RKO (cell line): ENCODE measurements at regions not wholly inside any gene's neighbourhood (a gene's known extent, or its start where the extent isn't known, plus 50 kb on each side); places are given as distances from the start of the nearest gene placed in this dataset.

Experiments used
- DNase-seq: peaks from one replicate; pipeline ENCODE4 v3.0.0-alpha.2; 2016; ENCODE audit warnings: low spot score

DNA sequence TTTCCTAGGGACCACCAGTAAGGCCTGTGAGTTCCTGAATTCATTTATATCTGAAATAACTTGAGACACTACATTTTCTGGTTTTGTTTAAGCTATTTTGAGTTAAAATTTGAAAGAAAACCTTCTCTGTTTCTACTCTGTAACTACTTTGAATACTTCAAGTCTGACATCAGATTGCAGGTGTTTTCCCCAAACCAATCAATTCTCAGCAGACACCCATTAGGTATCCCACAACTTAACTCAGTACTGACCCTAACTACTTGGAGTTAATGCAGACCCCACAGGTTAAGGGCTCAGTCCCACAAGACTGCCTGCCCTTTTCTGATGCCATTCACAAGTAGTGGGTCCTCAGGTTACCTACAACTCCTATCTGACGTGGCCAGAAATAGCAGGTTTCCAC is 1100.0 kb upstream of the SLIT2 start:
- DNase-seq: no peak

DNA sequence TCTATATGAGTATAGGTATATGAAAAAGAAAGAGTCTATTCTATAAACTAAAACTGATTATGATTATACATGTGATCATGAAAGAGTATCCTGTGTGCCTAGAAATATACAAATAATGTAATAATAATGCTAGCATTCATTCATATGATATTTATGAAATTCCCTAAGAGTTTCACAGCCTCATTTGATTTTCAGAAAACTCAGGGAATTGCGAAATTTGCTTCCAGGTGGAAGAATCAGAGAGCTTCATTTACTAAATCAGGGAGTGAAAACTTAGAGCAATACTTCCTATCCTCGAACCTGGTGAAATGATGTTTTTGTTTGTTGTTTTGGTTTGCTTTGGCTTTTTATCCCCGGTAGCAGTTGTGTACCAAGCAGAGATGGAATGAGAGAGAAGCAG is 1105.7 kb upstream of the SLIT2 start:
- no peak for DNase-seq

DNA sequence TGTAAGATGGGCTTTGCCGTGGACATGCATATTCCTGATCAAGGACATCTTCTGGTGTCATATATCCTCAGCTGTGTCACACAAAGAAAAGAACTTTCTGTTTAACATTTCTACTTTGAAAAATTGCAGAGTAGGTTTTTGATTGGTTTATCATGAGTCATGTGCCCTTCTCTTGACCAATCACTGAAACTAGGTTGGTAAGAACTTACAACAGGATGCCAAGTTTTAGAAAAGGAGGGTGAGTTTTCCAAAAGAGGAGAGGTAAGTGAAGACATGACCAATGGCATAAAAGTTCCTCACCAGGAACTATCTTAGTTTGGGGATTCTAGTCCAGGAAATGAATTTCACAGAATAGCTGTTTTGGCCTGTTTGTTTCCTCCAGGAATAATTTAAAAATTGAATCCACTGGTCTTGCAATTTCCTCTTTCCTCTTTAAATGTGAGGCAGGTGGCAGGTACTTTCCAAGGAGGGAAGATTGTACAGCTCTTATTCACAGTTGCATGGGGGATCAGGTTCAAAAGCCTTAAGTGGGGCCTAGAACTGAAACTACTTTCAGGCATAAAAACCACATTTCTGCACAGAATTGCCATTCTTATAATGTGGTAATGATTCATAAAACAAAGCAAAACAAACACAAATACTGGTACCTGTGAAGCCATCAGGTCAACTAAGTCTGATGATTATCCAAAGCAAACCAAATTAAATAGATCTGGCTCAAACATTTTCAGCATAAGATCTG is 1114.5 kb upstream of the LCORL start:
- no peak for DNase-seq

DNA sequence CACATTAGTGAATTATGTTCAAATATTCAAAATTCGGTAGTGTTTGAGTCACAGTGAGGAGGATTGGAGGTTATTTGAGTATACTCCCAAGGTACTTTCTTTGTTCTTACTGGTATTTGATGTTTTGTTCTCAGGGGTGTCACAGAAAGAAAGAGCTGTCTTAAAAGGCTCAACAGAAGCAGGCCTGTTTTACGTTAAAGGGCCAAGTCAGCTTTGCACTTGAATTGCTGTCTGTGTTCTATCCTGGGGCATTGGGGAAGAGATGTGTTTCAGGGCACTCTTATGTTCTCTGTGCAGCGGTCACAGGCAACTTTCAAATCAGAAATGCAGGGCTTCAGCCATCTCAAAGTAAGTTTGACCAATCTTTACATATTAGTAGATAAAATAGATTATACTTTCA is 1113.1 kb upstream of the LCORL start:
- no peak for DNase-seq

DNA sequence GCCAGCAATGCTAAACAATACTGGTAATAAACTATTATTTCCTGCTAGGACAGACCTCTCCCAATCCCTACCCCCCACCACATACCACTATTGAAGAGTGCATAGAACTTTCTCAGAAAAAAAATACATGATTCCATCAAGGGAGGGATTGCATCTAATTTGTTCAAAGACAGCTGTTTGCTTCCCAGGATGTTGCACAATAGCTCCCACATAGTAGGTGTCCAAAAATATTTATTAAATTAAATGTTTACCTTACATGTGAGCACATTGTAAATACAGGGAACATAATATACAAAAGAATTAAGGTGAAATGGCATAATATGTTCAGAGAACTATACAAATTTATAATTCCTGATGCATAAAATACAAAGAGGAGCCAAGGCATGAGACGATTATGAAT is 1111.8 kb upstream of the LCORL start:
- no peak for DNase-seq

DNA sequence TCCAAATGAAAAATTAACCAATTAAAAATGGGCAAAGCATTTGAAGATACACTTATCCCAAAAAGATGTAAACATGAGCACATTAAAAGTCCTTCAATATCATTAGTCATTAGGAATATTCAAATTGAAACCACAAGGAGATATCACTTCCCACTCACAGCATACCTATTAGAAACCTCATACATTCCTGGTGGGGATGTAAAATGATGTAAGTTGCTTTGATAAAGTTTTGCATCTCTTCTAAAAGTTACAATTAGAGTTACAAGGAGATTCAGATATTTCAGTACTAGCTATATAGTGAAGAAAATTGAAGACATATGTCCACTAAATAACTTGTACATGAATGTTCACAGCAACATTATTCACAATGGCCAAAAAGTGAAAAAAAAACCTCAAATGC is 1109.3 kb upstream of the LCORL start:
- DNase-seq: no peak

DNA sequence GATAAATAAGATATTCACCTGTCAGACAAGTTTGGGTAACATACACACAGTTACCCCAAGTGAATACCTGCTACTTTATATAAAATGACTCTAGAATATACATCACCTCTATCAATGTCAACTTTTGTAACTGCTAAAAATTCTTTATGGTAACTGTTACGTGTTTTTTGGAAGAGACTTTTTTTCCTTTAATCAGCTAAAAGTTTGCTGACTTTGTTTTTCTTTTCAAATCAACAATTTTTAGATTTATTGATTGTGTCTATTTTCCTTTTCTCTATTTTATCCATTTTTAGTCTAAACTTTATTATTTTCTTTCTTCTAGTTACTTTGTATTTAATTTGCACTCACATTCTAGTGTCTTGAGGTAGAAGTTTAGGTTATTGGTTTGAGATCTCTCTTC is 1106.6 kb upstream of the LCORL start:
- no peak for DNase-seq

DNA sequence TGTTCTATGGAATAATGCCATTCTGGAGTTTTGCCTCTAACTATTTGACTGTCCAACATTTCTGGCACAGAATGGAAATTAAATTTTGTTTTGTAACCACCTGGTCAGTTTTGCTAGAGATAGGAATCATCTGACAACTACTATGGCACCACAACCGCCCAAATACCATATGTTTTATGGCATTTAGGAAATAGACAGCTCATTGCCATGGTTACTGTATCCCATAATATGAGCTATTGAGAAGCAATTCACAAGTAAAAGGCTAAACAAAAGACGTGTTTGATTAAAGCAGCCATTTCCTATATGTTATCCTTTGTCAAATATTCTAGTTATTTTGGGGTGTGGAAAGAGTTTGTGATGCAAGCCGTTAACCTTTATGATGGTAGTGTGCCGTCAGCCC is 1105.3 kb upstream of the LCORL start:
- DNase-seq: no peak

DNA sequence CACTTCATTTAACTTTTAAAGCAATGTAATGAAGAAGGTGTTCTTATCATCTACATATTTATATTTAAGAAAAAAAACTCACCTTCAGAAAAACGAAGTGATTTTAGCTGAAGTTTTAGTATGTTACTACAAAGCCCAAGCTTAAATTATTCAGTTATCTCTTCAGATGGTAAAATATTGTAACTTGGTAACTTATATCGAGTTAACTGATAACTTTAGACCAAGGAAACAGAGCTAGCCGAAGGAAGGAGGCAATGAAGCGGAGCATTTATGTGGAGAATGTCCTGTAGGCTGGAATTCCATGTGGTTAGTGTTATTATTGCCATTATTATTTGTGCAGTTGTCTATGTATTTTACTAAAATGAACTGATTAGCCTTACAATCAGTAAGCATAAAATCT is 1102.1 kb upstream of the LCORL start:
- DNase-seq: no peak

DNA sequence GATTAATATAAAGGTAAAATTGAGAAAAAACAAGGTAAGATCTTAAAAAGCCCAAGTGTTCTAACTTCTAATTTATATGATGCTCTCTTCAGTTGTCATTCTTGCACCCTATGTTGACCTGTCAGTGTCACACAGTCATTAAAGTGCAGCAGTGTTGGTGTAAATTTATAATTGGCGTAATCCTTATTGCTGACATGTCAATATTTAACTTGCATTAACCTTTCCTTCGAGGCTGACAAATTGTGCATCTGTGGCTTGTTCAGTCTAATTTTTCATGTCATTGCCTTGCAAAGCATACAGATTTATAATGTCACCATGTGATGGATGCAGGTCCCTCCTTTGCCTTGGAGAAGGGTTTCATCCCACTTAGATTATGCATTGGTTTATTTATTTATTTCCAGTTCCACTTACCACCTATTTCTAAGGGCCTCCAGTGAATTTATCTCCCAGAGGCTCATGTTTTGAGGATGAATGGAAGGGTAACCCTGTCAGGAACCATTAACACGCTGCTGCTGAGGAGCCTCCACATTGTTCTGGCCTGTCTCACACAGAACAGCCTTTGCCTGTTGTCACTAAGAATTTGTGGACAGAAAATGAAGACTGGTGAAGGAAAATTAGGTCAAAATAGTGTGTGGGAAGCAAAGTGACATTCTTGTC is 1098.5 kb upstream of the LCORL start:
- no peak for DNase-seq

DNA sequence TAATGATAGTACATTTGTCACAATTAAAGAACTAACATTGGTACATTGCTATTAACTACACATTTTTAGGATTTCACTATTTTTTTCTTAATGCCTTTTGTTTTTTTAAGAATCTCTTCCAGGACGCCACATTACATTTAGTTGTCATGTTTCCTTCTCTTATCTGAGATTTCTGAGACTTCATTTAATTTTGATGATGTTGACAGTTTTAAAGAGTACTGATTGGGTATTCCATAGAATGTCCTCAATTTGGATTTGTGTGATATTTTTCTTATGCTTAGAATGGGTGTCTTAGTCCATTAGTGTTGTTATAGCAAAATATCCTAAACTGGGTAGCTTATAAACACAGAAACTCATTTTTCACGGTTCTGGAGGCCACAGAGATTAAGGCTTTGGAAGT is 1095.5 kb upstream of the LCORL start:
- no peak for DNase-seq

DNA sequence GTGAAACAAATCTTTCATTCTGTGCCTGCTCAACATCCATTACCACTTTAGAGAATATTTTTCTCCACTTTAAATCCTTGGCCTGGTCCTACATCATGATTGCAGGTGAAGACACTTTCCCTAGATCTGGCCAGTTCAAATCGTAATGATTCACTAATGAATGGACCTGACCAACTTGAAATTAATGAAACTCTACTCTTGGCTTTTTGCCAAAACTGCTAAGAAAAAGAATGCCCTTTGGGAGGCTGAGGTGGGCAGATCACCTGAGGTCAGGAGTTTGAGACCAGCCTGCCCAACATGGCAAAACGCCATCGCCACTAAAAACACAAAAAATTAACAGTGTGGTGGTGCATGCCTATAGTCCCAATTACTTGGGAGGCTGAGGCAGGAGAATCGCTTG is 1082.6 kb upstream of the LCORL start:
- no peak for DNase-seq

DNA sequence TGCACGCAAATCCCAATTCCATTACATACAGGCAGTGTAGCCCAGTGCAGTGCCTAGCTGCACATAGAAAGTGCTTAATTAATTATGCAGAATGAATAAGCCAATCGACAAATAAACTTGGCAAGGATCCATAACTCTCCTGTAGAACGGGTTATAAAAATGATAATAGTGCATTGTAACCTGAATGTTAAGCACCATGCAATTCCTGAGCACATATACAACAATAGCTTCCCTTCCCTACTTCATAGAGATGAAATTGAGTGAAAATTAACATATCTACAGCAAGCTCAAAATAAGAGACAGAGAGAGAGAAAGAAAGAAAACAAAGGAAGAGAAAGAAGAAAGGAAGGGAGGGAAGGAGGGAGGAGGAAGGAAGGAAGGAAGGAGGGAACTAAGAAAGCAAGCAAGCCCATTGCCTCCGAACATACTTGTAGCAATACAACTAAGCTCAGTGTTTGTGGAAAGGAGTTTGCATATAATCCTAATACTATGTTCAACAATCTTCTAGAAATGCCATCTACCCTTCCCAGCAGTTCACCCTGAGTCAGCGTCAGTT is 1074.0 kb upstream of the LCORL start:
- no peak for DNase-seq

DNA sequence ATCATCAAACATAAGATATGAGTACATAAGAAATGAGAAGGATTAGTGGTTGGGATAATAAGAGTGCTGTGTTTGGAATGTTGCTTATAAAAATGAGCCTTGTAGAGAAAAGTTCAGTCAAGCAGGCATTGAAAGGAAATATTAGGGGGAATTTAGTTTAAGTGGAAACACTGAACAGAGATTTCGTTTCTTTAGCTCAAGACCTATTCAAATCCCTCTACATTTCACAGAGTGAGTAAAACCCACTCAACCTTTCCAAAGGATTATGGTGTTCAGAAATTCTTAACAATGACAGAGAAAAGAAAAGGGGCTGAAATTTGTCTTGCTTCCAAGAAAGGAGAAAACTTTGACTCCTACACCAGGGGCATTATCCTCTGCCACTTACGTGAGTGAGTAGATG is 1072.4 kb upstream of the LCORL start:
- DNase-seq: no peak

DNA sequence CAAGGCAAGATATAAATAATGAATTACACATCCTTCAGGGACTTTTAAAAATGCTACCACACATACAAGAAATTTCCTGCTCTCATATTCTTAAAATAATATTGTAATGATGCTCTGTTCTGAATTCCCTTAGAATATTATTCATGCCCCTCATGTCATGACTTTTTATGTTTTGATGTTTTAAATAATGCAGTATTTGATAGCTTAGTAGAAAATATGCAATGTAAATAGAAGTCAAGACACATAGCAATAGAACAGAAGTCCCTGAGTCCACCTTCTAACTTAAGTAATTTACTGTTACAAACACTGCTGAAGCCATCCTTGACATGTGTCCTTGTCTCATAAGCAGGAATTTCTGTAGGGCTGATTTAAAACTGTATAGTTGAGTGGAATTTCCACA is 1071.2 kb upstream of the LCORL start:
- DNase-seq: no peak

DNA sequence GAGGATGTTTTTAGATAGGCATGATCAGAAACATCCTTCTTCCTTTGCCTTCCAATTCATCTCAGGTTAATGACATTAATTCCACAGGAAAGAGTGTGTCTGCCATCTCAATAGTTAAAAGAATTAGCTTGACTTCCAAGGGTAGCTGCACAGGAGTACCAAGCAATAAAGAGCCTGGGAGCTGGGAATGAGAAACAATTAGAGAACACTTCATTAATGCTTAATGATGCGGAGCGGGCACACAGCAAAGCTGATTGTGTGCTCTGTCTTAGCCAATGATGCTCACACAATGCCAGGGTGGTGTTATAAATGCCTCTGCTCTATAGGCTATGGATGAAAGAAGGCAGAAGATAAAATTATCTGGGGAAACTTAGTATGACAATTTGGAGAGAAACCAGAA is 1052.5 kb upstream of the LCORL start:
- DNase-seq: no peak

DNA sequence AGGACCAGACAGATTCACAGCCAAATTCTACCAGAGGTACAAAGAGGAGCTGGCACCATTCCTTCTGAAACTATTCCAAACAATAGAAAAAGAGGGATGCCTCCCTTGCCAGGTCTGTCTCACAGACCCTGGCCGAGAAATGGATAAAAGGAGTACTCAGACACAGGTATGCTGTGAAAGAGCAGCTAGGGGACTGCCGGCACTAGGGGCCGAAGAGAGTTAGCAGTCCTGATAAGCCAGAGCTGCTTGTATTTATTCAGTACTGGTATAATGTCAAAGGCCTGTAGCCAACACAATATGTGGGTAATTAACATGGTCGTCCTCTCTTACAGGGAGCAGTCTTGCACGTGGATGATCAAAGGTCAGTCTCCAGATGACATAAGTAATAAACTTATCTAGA is 1042.1 kb upstream of the LCORL start:
- no peak for DNase-seq

DNA sequence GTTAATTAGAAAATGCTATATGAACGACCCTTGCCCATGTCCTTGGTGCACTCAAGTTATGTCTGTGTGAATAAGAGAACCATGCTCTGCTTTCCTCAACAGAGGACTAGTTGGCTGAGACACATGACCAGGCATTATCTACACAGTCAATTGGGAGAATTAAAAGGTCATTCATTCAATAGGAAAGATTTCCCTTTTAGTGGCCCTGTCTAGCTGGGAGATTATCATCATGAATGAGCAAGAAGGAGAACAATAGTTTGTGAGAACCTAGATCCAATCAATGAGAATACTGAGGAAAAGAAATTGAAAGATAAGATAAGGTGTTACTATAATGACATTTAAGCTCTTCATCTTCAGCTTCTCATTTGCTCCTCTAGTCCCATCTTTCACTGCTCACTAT is 1033.4 kb upstream of the LCORL start:
- DNase-seq: no peak

DNA sequence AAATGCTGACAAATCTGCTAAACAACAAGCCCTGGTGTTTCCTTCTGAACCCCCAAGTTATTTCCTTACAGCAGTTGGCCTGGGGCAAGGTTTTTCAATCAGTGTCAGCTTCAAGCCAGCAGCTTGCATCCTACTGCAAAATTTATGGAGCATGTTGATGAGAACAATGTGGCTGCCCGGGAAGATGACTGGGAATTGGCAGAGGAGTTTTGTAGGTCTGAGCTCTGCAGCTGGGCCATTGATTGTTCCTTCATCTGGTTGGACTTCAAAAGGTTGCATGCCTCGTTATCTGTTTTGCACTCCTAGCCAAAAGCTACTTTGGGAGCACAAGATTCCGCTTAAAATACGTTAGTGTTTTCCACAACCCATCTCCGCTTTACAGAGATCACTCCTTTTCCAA is 1030.3 kb upstream of the LCORL start:
- no peak for DNase-seq

DNA sequence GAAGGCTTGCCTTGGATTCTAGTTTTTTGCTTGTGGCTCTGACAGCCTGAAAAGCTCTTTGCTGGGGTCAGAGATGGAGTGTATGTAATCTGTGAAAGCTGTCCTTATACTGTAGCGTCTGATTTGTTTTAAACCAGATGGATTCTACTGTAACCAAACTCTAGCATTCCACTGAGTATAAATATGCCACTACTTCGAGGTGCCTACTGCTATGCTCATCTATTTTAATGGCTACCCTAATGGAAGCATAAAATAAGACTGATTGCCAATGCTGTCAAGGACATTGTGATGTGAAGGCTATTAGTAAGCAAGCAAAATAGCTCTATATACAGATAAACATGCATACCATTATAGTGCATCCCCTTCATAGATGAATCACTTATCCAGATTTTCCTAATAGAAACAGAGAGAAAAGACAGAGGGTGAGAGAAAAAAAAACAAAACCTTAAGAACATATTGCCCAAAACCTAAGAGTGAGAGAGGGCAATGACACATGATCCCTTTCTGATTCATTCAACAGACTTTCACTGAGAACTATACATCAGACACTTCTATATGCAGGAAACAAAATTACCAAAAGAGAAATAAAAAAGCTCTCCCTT is 1025.8 kb upstream of the LCORL start:
- DNase-seq: no peak

DNA sequence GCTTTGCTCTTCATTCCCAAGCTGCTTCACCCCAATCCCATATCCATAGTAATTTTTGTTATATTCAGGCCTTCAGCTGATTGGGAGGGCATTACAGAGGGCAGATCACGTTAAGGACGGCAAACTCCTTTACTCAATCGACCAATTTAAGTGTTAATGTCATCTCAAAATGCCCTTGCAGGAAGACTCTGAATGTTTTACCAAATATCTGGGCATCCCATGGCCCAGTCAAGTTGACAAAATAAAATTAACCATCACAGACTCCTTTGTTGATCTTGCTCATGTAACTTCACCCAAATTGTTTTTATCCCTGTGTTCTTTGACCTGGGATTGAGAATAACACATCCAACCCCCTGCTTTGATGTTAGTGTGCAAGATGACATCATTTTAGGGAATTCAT is 1018.3 kb upstream of the LCORL start:
- DNase-seq: no peak

DNA sequence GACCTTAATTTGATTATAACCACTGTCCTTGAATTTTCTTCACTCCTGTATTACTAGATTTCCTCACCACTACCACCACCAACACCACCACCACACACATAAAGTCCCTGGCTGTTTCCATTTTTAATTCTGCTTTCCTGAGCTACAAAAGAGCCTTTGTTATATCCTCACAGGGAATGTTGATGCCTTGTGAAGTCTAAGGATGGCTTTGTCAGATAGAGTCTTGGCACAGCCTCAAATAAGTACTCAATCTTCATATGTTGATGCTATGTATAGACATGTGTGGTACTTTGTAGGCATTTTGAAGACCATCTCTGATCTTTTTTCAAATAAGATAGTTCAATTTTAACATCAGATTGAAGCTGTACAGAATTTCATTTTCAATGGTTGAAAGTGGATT is 1016.7 kb upstream of the LCORL start:
- no peak for DNase-seq
